Right atrium auricular region (tissue), 2 donors: ENCODE measurements at regions not wholly inside any gene's neighbourhood (a gene's known extent, or its start where the extent isn't known, plus 50 kb on each side); places are given as distances from the start of the nearest gene placed in this dataset.

Experiments
- DNase-seq: peaks from one replicate; pipeline ENCODE4 v3.0.0-alpha.2; 2019; ENCODE audit warnings: low spot score
- H3K27ac ChIP-seq, 2 donors: fragments of 200-600 bp; sonication (generic); 1 replicate in 1 of 2; 2 replicates in 1 of 2; pipeline ENCODE4 v1.5.1; 2016 to 2019
- H3K27me3 ChIP-seq, 2 donors: fragments of 200-600 bp; sonication (generic); one replicate each; pipeline versions ENCODE4 v1.5.1 to v1.6.0; 2017 to 2019
- H3K36me3 ChIP-seq: fragments of 200-600 bp; sonication (generic); one replicate; pipeline ENCODE4 v1.5.1; 2016
- H3K4me1 ChIP-seq, 2 donors: fragments of 200-600 bp; sonication (generic); one replicate each; pipeline versions ENCODE4 v1.5.1 to v1.6.0; 2017 to 2019
- H3K4me3 ChIP-seq, 2 donors: fragments of 200-600 bp; sonication (generic); 1 replicate in 1 of 2; 2 replicates in 1 of 2; pipeline ENCODE4 v1.5.1; 2017 to 2019; ENCODE audit warnings: mild to moderate bottlenecking in 1 of 2, moderate library complexity in 1 of 2
- H3K9me3 ChIP-seq, 2 donors: fragments of 200-600 bp; sonication (generic); one replicate each; pipeline ENCODE4 v1.5.1; 2019
- TF ChIP-seq, protein P1 (sequence below), 2 donors: fragments of 200-600 bp; sonication (generic); IDR thresholded peaks; one replicate each; pipeline ENCODE4 v1.5.1; 2019; ENCODE audit warnings: antibody characterized with exemption in 2 of 2

DNA sequence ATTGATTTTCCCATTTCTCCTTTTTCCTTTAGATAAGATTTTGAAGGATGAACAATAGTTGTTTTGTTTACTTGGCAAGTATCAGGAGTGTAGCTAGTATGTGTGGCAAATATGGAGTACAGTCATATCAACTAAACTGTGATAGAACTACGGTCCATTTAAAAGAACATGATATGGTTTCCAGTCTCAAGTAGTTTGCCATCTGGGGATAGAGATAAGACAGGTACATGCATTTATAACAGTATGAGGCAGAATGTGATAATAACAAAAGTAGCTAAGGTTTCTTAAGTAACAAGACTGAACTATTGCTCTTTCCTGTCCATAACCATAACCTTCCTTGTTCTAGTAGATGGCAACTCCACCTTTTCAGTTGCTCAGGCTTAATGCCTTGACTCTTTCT is 75.6 kb upstream of the TACR1 start:
- H3K27me3 ChIP-seq = no peaks in the 10 kb centered on the region
- H3K9me3 ChIP-seq = peaks cover 0 to 6% of the 10 kb centered on the region in 2 donors
- H3K4me1 ChIP-seq = no peaks in the 10 kb centered on the region
- no peak for DNase-seq
- TF ChIP-seq, protein P1, sequence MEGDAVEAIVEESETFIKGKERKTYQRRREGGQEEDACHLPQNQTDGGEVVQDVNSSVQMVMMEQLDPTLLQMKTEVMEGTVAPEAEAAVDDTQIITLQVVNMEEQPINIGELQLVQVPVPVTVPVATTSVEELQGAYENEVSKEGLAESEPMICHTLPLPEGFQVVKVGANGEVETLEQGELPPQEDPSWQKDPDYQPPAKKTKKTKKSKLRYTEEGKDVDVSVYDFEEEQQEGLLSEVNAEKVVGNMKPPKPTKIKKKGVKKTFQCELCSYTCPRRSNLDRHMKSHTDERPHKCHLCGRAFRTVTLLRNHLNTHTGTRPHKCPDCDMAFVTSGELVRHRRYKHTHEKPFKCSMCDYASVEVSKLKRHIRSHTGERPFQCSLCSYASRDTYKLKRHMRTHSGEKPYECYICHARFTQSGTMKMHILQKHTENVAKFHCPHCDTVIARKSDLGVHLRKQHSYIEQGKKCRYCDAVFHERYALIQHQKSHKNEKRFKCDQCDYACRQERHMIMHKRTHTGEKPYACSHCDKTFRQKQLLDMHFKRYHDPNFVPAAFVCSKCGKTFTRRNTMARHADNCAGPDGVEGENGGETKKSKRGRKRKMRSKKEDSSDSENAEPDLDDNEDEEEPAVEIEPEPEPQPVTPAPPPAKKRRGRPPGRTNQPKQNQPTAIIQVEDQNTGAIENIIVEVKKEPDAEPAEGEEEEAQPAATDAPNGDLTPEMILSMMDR (IDR thresholded peaks at IDR 0.05) = no peak
- H3K4me3 ChIP-seq = no peak overlapping the region
- no peaks in the 10 kb centered on the region for H3K36me3 ChIP-seq
- no peak overlapping the region for H3K27ac ChIP-seq

DNA sequence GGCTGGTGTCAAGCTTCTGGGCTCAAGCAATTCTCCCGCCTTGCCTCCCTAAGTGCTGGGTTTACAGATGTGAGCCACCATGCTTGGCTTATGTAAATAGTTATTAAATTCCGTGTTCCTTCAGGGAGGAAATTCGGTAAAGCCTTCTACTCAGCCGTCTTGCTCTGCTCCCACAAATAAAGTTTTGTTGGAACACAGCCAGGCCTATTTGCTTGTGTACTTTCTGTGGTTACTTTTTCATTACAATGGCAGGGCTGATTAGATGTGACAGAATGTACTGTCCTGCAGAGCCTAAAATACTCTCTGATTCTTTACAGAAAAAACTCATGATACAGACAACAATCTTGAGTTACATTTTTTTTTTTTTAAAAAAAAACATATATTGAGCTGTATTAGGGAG is 68.8 kb upstream of the TACR1 start:
- no peak for DNase-seq

DNA sequence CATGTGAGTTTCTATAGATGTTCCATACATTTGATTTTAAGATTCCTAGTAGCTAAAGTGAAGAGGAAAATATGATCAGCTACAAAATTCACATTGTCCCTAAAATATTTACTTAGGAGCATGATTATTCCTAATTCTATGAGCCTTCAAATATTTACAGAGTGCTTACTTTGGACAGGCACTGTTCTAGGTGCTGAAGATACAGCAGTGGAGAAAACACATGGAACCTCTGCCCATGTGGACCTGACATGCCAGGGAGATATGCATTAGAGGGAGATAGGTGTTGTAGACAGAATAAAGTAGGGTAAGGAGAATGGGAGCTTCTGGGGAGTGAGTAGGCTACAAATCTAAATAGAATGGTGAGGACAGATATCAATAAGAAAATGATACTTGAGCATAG is 62.6 kb upstream of the TACR1 start:
- H3K9me3 ChIP-seq = peaks cover 0 to 49% of the 10 kb centered on the region in 2 donors
- H3K27ac ChIP-seq = no peak overlapping the region
- H3K4me1 ChIP-seq = no peaks in the 10 kb centered on the region
- DNase-seq = no peak
- H3K36me3 ChIP-seq = no peaks in the 10 kb centered on the region
- no peaks in the 10 kb centered on the region for H3K27me3 ChIP-seq
- TF ChIP-seq, protein P1 (IDR thresholded peaks at IDR 0.05) = no peak
- H3K4me3 ChIP-seq = no peak overlapping the region

More for the DNA sequence above, 68.8 kb upstream of the TACR1 start:
- TF ChIP-seq, protein P1 (IDR thresholded peaks at IDR 0.05) = no peak
- no peaks in the 10 kb centered on the region for H3K4me1 ChIP-seq
- H3K9me3 ChIP-seq = peaks cover 0 to 17% of the 10 kb centered on the region in 2 donors
- no peaks in the 10 kb centered on the region for H3K36me3 ChIP-seq
- H3K27ac ChIP-seq = no peak overlapping the region
- H3K27me3 ChIP-seq = no peaks in the 10 kb centered on the region
- H3K4me3 ChIP-seq = no peak overlapping the region

DNA sequence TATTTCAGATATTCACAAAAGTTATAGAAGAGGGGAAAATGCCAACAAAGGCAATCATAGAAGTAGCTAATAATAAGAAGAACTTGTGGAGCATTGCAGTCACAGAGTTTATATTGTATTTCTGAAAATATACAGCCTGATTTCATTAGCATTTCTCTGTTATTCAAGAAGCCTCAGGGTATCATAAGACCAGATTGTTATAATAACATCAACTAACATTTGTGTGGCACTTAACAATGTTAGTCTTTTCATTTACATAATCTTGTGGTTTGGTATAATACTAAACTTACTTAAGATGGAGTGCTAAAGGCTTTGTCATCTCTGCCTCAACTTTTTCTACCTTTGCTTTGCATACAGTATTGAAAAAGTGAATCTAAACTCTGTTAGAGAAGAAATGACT is 61.6 kb upstream of the TACR1 start:
- no peak overlapping the region for H3K4me3 ChIP-seq
- peaks cover 0 to 51% of the 10 kb centered on the region in 2 donors for H3K9me3 ChIP-seq
- no peaks in the 10 kb centered on the region for H3K4me1 ChIP-seq
- no peak for DNase-seq
- H3K27me3 ChIP-seq = no peaks in the 10 kb centered on the region
- H3K27ac ChIP-seq = no peak overlapping the region
- TF ChIP-seq, protein P1 (IDR thresholded peaks at IDR 0.05) = no peak
- H3K36me3 ChIP-seq = no peaks in the 10 kb centered on the region

DNA sequence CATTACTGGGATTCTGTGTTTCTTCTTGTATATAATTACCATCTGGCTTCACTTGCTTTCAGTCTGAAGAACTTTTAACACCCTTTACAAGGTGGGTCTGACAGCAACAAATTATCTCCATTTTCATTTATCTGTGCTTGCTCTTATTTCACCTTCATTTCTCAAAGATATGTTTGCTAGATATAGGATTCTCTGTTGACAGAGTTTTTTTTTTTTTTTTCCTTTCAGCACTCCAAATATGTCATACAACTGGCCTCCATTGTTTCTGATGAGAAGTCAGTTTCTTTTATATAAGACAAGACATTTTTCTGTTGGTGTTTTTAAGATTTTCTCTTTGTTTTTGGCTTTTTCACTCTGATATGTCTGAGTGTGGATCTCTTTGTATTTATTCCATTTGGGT is 59.3 kb upstream of the TACR1 start:
- Histone ChIP-seq H3K9me3 (peaks cover 0 to 37% of the 10 kb centered on the region in 2 donors), H3K36me3 (no peaks in the 10 kb centered on the region), H3K4me3 (no peak overlapping the region), H3K27me3 (no peaks in the 10 kb centered on the region), H3K27ac (no peak overlapping the region), H3K4me1 (no peaks in the 10 kb centered on the region)
- no peak for DNase-seq
- TF ChIP-seq, protein P1 (IDR thresholded peaks at IDR 0.05) = no peak

DNA sequence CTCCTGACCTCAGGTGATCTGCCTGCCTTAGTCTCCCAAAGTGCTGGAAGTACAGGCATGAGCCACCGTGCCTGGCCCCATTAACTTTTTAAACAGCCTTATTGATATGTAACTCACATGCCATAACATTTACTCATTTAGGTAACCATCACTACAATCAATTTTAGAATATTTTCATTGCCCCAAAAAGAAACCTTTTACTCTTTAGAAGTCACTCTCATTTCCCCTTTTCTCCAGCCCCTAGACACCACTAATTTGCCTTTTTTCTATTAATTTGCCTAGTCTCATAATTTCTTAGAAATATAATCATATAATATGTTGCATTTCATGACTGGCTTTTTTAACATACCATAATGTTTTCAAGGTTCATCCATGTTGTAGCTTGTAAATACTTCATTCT is 57.2 kb upstream of the TACR1 start:
- Histone ChIP-seq H3K27me3 (no peaks in the 10 kb centered on the region), H3K27ac (no peak overlapping the region), H3K4me1 (no peaks in the 10 kb centered on the region), H3K4me3 (no peak overlapping the region), H3K36me3 (no peaks in the 10 kb centered on the region), H3K9me3 (peaks cover 0 to 36% of the 10 kb centered on the region in 2 donors)
- no peak for DNase-seq
- TF ChIP-seq, protein P1 (IDR thresholded peaks at IDR 0.05) = no peak
